ENCODE measurements at regions not wholly inside any gene's neighbourhood (a gene's known extent, or its start where the extent isn't known, plus 50 kb on each side); places are given as distances from the start of the nearest gene placed in this dataset.

DNA sequence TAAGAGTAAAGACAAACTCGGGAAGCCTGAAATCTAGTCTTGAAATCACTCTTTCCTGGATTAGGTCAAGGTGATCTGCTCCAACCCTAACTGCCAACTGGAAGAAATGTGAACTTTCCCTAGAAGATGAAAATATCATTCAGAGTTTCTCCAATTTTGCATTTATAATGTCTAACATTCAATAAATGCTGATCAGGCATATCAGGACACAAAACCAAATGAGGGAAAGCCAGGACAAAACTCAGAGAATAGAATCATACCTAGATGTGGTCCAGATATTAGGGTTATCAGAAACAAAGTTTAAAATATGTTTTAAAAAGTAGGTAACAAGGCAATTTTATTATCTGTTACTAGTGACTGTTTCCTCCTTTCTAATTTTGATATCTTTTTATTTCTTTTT, 335.5 kb upstream of the MAP3K7 start:
- no peak overlapping the region for H3K27ac ChIP-seq (ENCODE audit: low read depth, low read length)
- no peaks in the 10 kb centered on the region for H3K27me3 ChIP-seq (ENCODE audit: control insufficient read depth, insufficient read depth, low read length)
- no peaks in the 10 kb centered on the region for H3K9me3 ChIP-seq (ENCODE audit: control insufficient read depth, insufficient read depth, low read length)

GRCh38 chr6:90918361-90918760, 331.5 kb upstream of the MAP3K7 start:
- H3K27ac ChIP-seq (ENCODE audit: low read depth, low read length), result no peak overlapping the region
- no peaks in the 10 kb centered on the region for H3K4me1 ChIP-seq (ENCODE audit: control insufficient read depth, insufficient read depth, low read length)
- H3K9ac ChIP-seq (ENCODE audit: low read depth, low read length), result no peak overlapping the region
- H3K27me3 ChIP-seq (ENCODE audit: control insufficient read depth, insufficient read depth, low read length), result no peaks in the 10 kb centered on the region
- H3K9me3 ChIP-seq (ENCODE audit: control insufficient read depth, insufficient read depth, low read length), result peaks cover 24% of the 10 kb centered on the region
- H3K4me3 ChIP-seq (ENCODE audit: low read depth, low read length), result no peak overlapping the region
- no peaks in the 10 kb centered on the region for H3K36me3 ChIP-seq (ENCODE audit: control insufficient read depth, insufficient read depth, low read length)

More for the DNA sequence above, 335.5 kb upstream of the MAP3K7 start:
- H3K36me3 ChIP-seq (ENCODE audit: control insufficient read depth, insufficient read depth, low read length), result no peaks in the 10 kb centered on the region
- no peak overlapping the region for H3K9ac ChIP-seq (ENCODE audit: low read depth, low read length)
- no peak overlapping the region for H3K4me3 ChIP-seq (ENCODE audit: low read depth, low read length)
- no peaks in the 10 kb centered on the region for H3K4me1 ChIP-seq (ENCODE audit: control insufficient read depth, insufficient read depth, low read length)

DNA sequence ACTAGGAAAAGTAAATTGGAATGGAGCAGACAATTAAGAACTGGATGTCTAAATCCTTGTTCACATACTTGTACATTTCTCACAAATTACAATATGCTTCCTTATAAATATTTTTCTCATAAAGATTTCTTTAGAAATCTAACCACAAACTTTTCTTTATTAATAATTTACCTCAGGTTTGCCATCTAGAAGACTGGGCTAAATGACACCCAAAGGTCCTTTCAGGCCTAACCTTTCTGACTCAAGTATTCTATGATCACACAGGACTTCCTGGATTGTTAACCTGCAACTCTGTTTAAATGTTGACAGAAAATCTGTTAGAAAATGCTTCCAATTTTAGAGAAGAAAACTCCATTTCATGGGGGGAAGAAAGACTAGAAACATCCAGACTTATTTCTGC, 330.5 kb upstream of the MAP3K7 start:
- H3K9me3 ChIP-seq (ENCODE audit: control insufficient read depth, insufficient read depth, low read length), result peaks cover 24% of the 10 kb centered on the region
- H3K27me3 ChIP-seq (ENCODE audit: control insufficient read depth, insufficient read depth, low read length), result no peaks in the 10 kb centered on the region
- H3K27ac ChIP-seq (ENCODE audit: low read depth, low read length), result no peak overlapping the region
- no peak overlapping the region for H3K4me3 ChIP-seq (ENCODE audit: low read depth, low read length)
- H3K36me3 ChIP-seq (ENCODE audit: control insufficient read depth, insufficient read depth, low read length), result no peaks in the 10 kb centered on the region
- H3K9ac ChIP-seq (ENCODE audit: low read depth, low read length), result no peak overlapping the region
- H3K4me1 ChIP-seq (ENCODE audit: control insufficient read depth, insufficient read depth, low read length), result no peaks in the 10 kb centered on the region

GRCh38 chr6:90916968-90917367, 330.1 kb upstream of the MAP3K7 start:
- H3K9ac ChIP-seq (ENCODE audit: low read depth, low read length), result no peak overlapping the region
- H3K36me3 ChIP-seq (ENCODE audit: control insufficient read depth, insufficient read depth, low read length), result no peaks in the 10 kb centered on the region
- peaks cover 24% of the 10 kb centered on the region for H3K9me3 ChIP-seq (ENCODE audit: control insufficient read depth, insufficient read depth, low read length)
- no peaks in the 10 kb centered on the region for H3K27me3 ChIP-seq (ENCODE audit: control insufficient read depth, insufficient read depth, low read length)
- no peak overlapping the region for H3K4me3 ChIP-seq (ENCODE audit: low read depth, low read length)
- no peaks in the 10 kb centered on the region for H3K4me1 ChIP-seq (ENCODE audit: control insufficient read depth, insufficient read depth, low read length)
- no peak overlapping the region for H3K27ac ChIP-seq (ENCODE audit: low read depth, low read length)

DNA sequence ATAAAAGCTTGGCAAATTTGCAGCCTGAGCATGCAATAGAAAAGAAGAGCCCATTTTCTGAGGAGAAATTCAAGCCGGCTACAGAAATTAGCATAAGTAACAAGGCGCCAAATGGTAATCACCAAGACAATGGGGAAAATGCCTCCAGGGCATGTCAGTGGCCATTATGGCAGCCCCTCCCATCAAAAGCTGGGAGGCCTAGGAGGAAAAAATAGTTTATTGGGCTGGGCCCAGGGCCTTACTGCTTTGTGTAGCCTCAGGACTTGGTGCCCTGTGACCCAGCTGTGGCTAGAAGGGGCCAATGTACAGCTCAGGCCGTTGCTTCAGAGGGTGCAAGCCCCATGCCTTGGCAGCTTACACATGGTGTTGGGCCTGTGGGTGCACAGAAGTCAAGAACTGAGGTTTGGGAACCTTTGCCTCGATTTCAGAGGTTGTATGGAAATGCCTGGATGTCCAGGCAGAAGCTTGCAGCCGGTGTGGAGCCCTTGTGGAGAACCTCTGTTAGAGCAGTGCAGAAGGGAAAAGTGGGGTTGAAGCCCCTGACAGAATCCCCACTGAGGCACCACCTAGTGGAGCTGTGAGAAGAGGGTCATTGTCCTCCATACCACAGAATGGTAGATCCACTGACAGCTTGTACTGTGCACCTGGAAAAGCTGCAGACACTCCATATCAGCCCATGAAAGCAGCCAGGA, 328.5 kb upstream of the MAP3K7 start:
- H3K4me1 ChIP-seq (ENCODE audit: control insufficient read depth, insufficient read depth, low read length), result no peaks in the 10 kb centered on the region
- no peak overlapping the region for H3K9ac ChIP-seq (ENCODE audit: low read depth, low read length)
- H3K27me3 ChIP-seq (ENCODE audit: control insufficient read depth, insufficient read depth, low read length), result no peaks in the 10 kb centered on the region
- H3K36me3 ChIP-seq (ENCODE audit: control insufficient read depth, insufficient read depth, low read length), result no peaks in the 10 kb centered on the region
- no peak overlapping the region for H3K4me3 ChIP-seq (ENCODE audit: low read depth, low read length)
- H3K27ac ChIP-seq (ENCODE audit: low read depth, low read length), result no peak overlapping the region
- H3K9me3 ChIP-seq (ENCODE audit: control insufficient read depth, insufficient read depth, low read length), result peaks cover 24% of the 10 kb centered on the region

GRCh38 chr6:90914312-90914711, 327.4 kb upstream of the MAP3K7 start:
- no peaks in the 10 kb centered on the region for H3K36me3 ChIP-seq (ENCODE audit: control insufficient read depth, insufficient read depth, low read length)
- no peak overlapping the region for H3K4me3 ChIP-seq (ENCODE audit: low read depth, low read length)
- no peak overlapping the region for H3K27ac ChIP-seq (ENCODE audit: low read depth, low read length)
- H3K4me1 ChIP-seq (ENCODE audit: control insufficient read depth, insufficient read depth, low read length), result no peaks in the 10 kb centered on the region
- H3K9ac ChIP-seq (ENCODE audit: low read depth, low read length), result no peak overlapping the region
- H3K27me3 ChIP-seq (ENCODE audit: control insufficient read depth, insufficient read depth, low read length), result no peaks in the 10 kb centered on the region
- H3K9me3 ChIP-seq (ENCODE audit: control insufficient read depth, insufficient read depth, low read length), result peaks cover 24% of the 10 kb centered on the region

DNA sequence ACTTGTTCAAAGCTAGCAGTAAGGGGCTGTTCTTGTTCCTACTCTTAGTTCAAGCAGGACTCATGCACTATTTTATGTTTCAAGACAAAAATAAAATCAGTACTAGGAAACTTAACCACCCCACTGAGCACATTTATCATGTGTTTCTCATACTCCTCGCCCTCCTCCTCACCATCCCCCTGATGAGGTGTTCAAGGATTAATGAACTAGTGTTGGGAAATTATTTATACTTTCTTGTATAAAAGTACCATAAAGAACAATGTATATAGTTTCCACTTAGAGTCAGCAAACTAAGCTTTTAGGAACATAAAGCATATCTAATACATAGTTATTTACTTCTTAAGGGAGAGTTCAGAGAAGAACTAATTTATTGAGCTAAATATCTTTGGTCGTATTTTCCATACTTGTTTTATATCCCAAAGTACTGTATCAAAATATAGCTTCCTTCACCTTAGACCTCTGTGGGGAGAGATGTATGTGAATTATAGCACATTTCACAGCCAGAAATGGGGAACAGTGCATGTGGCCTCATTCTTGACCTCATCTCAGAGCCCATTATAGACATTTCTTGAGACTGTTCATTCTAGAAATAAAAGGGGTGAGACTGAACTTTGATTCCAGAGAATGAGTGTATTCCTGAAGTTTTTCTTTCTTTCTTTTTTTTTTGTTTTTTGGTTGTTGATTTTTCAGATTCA, 326.5 kb upstream of the MAP3K7 start:
- no peaks in the 10 kb centered on the region for H3K27me3 ChIP-seq (ENCODE audit: control insufficient read depth, insufficient read depth, low read length)
- peaks cover 24% of the 10 kb centered on the region for H3K9me3 ChIP-seq (ENCODE audit: control insufficient read depth, insufficient read depth, low read length)
- no peak overlapping the region for H3K27ac ChIP-seq (ENCODE audit: low read depth, low read length)
- no peaks in the 10 kb centered on the region for H3K36me3 ChIP-seq (ENCODE audit: control insufficient read depth, insufficient read depth, low read length)
- H3K4me1 ChIP-seq (ENCODE audit: control insufficient read depth, insufficient read depth, low read length), result no peaks in the 10 kb centered on the region
- H3K4me3 ChIP-seq (ENCODE audit: low read depth, low read length), result no peak overlapping the region
- no peak overlapping the region for H3K9ac ChIP-seq (ENCODE audit: low read depth, low read length)

DNA sequence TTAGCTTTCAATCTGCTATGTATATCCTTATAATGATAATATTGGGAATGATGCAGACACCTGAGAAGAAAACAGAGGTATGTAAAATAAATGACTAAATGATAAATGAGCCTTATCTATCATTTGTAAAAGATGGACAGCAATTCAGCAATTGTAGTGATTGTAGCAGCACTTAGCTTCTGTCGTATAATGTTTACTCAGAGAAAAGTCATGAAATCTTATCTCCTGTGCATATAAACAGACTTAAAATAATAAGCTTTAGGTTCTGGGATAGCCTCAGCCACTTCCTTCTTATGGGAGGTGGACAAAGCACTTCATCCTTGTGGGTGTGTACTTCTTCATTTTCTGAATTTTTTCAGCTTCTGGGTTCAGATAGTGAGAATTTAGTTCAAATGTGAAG, 324.8 kb upstream of the MAP3K7 start:
- peaks cover 20% of the 10 kb centered on the region for H3K9me3 ChIP-seq (ENCODE audit: control insufficient read depth, insufficient read depth, low read length)
- no peaks in the 10 kb centered on the region for H3K27me3 ChIP-seq (ENCODE audit: control insufficient read depth, insufficient read depth, low read length)
- H3K9ac ChIP-seq (ENCODE audit: low read depth, low read length), result no peak overlapping the region
- H3K4me3 ChIP-seq (ENCODE audit: low read depth, low read length), result no peak overlapping the region
- H3K27ac ChIP-seq (ENCODE audit: low read depth, low read length), result no peak overlapping the region
- no peaks in the 10 kb centered on the region for H3K4me1 ChIP-seq (ENCODE audit: control insufficient read depth, insufficient read depth, low read length)
- H3K36me3 ChIP-seq (ENCODE audit: control insufficient read depth, insufficient read depth, low read length), result no peaks in the 10 kb centered on the region

DNA sequence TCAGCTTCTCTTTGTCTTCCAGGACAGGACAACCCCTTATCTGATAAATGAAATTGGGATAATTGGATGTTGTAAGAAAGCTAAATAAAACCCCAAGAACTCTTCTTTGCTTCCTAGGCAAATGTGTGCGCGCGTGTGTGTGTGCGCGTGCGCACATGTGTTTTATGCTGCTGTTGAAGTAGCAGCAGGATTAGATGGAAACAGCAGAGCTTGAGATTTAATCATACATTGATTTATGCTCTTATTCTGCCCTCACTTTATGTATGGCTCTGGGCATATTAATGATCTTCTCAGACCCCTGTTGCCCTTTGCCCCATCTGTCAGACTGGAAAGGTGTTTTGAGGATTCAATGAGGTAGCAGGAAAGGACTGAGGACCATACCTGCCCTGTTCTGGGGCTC, 324.0 kb upstream of the MAP3K7 start:
- peaks cover 12% of the 10 kb centered on the region for H3K9me3 ChIP-seq (ENCODE audit: control insufficient read depth, insufficient read depth, low read length)
- H3K9ac ChIP-seq (ENCODE audit: low read depth, low read length), result no peak overlapping the region
- H3K27ac ChIP-seq (ENCODE audit: low read depth, low read length), result no peak overlapping the region
- H3K27me3 ChIP-seq (ENCODE audit: control insufficient read depth, insufficient read depth, low read length), result no peaks in the 10 kb centered on the region
- H3K4me3 ChIP-seq (ENCODE audit: low read depth, low read length), result no peak overlapping the region
- no peaks in the 10 kb centered on the region for H3K4me1 ChIP-seq (ENCODE audit: control insufficient read depth, insufficient read depth, low read length)
- H3K36me3 ChIP-seq (ENCODE audit: control insufficient read depth, insufficient read depth, low read length), result no peaks in the 10 kb centered on the region

- Histone ChIP-seq H3K9ac (ENCODE audit: low read depth, low read length) (no peak overlapping the region), H3K36me3 (ENCODE audit: control insufficient read depth, insufficient read depth, low read length) (no peaks in the 10 kb centered on the region), H3K9me3 (ENCODE audit: control insufficient read depth, insufficient read depth, low read length) (no peaks in the 10 kb centered on the region), H3K27ac (ENCODE audit: low read depth, low read length) (no peak overlapping the region), H3K4me1 (ENCODE audit: control insufficient read depth, insufficient read depth, low read length) (no peaks in the 10 kb centered on the region), H3K4me3 (ENCODE audit: low read depth, low read length) (no peak overlapping the region), H3K27me3 (ENCODE audit: control insufficient read depth, insufficient read depth, low read length) (no peaks in the 10 kb centered on the region)
Observed at GRCh38 chr6:90907931-90908655, 321.2 kb upstream of the MAP3K7 start.

DNA sequence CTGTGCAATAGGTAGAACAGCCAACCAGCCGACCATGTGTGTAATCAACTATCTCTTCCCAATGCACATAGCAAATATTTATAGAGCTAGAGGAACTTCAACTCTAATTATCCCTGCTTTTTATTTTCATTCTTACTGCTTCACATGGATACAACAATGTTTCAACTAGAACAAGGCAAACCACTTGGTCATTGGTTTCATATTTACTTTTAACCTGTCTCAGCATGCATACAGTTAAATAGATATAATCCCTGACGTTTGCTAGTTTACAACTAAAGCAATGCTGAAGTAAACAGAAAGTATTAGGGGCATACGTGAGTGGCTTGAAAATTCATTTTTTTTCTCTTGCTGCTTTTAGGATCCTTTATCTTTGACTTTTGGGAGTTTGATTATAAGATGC, 318.5 kb upstream of the MAP3K7 start:
- H3K9me3 ChIP-seq (ENCODE audit: control insufficient read depth, insufficient read depth, low read length), result no peaks in the 10 kb centered on the region
- no peak overlapping the region for H3K4me3 ChIP-seq (ENCODE audit: low read depth, low read length)
- H3K36me3 ChIP-seq (ENCODE audit: control insufficient read depth, insufficient read depth, low read length), result no peaks in the 10 kb centered on the region
- no peaks in the 10 kb centered on the region for H3K27me3 ChIP-seq (ENCODE audit: control insufficient read depth, insufficient read depth, low read length)
- no peaks in the 10 kb centered on the region for H3K4me1 ChIP-seq (ENCODE audit: control insufficient read depth, insufficient read depth, low read length)
- H3K27ac ChIP-seq (ENCODE audit: low read depth, low read length), result no peak overlapping the region
- no peak overlapping the region for H3K9ac ChIP-seq (ENCODE audit: low read depth, low read length)

Measured in HUES48 (cell line).